DMS79 (cell line): ENCODE measurements at regions not wholly inside any gene's neighbourhood (a gene's known extent, or its start where the extent isn't known, plus 50 kb on each side); places are given as distances from the start of the nearest gene placed in this dataset.

Experiments used
- DNase-seq: peaks from one replicate; lab custom pipeline; 2025; lab: John Stamatoyannopoulos, UW

DNA sequence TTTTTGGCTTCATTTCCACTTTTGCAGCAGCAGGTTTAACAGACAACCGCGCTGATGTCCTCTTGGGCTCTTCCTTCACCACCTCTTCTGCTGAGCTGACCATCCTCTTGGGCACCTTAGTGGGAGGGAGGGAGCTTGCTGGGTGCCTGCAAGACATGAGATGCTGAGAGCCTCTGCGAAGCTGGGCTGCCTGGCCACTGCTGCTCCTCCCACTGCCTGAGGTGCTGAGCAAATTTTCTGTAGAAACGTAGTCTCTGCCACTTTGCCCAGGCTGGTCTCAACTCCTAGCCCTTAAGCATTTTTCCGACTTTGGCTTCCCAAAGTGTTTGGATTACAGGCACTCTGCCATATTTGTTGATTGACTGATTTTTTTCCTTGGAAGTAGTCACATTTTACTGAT, 422.2 kb upstream of the MC4R start:
- no peak for DNase-seq

DNA sequence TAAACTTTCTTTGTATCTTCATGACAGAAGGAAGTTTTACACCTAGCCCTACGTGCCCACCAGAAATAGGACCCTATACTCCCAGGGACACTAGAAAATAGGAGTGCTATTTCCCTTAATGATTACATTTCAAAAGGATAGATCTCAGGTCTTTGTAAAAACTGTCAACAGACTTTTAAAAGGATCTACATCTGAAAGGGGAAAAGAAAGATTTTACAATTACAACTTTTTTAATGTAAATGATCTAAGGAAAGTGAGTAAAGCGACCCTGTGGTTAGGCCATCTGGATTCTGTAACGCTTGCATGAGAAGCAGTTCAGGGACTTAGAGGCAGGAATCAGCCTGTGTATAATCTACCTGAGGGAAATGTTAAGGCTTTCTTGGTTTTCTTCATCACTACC, 431.8 kb upstream of the MC4R start:
- DNase-seq: no peak

DNA sequence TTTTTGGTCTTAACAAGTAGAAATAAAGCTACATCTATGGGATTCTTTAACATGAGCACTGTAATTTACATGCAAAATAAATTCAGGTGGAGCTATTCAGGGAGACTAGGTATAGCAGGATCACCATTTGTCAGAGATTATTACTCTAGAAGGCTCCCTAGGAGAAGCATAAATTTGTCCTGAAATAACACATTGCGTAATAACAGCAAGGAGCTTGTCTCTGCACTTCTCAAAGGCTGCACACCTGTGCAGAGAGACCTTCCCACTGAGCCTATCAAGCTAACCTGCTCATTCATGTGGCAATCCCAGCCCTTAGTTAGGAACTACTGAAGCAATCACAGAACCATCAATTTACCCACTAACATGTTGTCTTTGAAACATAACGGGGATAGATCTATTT, 437.4 kb upstream of the MC4R start:
- no peak for DNase-seq

DNA sequence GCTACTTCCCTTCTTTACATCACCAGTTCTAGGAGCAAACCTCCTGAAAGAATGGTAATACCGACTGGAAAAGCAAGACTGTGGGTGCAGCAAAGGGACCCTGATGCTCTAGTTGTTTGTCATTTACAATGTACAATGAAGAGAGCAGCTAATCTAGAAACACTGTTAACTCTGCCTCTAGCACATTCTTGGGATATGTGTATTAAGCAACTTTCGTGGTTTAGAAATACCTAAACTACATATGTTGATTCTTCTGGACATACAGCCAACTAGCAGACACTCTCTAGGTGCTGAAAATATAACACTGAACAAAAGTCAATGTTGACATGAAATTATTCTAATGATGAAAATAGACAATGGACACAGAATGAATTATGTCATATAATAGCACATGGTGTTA, 440.3 kb upstream of the MC4R start:
- no peak for DNase-seq

DNA sequence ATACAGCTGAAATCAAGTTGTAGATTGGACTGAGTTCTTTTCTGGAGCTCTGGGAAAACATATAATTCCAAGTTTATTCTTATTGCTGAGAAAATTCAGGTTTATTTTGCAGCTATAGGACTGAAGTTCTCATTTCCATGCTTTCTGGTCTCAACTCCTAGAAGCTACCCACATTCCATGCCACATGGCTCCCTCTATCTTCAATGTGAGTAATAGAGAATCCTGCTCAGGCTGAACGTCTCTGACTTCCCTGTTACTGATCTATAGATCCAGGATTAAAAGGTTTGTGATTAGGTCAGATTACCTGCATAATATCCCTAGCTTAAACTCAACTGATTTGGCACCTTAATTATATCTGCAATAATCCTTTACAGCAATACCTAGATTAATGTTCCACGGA, 453.8 kb upstream of the MC4R start:
- no peak for DNase-seq

DNA sequence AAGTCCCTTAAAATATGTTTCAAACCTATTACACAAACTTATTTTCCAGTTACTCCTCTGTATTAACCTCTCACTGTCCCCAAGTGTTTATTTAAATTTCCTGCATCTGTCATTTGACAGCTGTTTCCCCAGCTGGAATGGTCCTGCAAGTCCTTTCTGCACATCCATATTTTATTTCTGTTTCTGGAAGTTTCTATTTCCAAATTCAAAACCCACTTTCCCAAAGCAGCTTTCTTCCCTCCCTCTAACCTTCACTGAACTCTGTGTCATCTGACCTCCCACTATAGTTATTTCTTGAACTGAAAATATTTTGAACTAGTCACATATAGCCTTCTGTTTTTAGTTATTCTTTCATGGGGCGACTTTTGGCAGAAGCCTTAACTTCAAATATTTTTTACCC, 459.4 kb upstream of the MC4R start:
- DNase-seq: no peak

DNA sequence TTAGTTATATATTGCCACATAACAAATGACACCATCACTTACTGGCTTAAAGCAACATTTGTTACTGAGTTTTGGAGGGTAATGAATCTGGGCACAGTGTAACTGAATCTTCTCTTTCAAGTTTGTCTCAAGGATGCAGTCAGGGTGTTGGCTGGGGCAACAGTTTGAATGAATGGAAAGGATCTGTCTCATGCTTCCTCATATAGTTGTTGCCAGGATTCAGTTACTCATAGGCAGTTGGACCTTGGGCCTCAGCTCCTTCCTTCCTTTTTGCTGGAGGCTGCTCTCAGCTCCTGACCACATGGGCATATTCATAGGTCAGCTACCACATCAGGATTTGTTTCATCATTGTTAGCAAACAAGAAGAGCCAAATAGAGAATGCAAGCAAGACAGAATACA, 466.1 kb upstream of the MC4R start:
- no peak for DNase-seq

DNA sequence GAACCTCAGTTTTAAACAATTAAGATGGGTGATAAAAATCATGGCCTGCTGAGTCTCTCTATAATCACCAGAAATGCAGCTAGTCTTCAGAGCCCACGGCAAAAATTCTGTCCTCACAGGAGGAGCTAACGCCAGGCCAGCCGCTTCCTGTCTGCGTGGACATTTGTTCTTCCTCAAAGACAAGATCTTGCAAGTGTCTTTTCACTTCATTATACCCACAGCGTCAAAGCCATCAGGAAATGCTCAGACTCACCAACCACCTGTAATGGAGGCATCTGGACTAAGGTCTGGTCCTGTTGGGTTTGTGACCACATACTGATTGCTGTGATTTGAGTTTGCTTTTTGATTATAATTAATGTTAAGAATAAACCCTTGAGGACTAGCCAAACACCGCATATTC, 473.8 kb upstream of the MC4R start:
- DNase-seq: no peak

DNA sequence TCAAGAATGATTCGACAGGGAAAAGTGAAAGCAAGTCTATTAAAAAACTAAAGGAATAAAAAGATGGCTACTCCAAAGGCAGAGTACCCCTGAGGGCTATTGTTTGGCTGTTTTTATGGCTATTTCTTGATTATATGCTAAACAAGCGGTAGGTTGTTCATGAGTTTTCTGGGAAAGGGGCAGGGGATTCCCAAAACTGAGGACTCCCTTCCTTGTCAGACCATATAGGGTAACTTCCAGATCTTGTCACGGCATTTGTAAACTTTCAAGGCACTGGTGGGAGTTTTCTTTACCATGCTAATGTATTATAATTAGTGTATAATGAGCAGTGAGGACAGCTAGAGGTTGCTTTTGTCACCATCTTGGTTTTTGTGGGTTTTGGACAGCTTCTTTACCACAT, 474.9 kb upstream of the MC4R start:
- no peak for DNase-seq

DNA sequence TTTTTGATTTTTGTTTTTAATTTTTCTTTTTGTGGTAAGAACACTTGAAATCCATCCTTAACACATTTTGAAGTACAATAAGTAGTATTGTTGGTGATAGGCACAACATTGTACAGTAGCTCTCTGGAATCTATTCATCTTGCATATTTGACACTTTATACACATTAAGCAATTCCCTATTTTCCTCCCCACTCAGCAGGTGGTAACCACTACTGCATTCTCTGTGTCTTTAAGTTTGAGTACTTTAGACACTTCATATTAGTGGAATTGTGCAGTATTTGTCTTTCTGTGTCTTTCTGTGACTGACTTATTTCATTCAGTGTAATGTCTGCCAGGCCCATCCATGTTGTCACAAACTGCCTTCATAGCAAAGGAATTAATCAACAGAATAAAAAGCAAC, 471.7 kb upstream of the CDH20 start:
- DNase-seq: no peak

DNA sequence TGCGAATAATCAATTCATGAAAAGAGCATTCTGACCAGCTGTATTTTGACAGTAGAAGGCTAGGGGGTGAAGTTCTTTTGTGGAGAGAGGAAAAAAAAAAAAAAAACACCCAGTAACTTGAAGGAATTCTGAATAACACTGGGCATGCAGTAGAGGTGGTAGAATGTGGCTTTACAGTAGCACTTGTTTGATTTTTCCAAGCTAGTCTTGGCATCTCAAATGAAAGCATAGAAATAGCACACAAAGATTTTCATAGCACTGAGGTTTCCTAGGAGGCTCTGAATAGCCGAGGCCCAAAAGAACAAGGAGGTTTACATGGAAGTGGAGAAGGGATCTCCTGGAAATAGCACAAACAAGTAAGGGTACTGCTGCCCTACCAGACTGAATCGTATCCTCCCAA, 470.2 kb upstream of the CDH20 start:
- DNase-seq: no peak

DNA sequence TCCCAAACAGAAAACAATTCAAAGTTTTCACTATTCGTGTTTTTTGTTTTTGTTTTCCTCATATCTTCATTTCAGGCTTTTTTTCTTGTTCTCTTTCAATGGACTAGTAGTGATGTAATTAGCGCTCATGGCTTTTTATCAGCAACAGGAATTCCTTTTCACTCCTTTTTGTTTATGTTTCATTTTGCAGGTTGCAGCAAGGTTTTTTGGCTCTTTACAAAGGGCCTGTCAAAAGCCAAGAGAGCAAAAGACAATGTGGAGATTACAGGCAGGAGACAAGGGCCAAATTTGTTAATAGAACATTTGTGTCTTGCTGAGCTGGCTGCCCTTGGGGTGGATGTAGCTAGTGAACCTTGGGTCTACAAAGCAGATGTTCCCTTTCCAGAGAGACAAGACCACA, 467.4 kb upstream of the CDH20 start:
- DNase-seq: no peak

DNA sequence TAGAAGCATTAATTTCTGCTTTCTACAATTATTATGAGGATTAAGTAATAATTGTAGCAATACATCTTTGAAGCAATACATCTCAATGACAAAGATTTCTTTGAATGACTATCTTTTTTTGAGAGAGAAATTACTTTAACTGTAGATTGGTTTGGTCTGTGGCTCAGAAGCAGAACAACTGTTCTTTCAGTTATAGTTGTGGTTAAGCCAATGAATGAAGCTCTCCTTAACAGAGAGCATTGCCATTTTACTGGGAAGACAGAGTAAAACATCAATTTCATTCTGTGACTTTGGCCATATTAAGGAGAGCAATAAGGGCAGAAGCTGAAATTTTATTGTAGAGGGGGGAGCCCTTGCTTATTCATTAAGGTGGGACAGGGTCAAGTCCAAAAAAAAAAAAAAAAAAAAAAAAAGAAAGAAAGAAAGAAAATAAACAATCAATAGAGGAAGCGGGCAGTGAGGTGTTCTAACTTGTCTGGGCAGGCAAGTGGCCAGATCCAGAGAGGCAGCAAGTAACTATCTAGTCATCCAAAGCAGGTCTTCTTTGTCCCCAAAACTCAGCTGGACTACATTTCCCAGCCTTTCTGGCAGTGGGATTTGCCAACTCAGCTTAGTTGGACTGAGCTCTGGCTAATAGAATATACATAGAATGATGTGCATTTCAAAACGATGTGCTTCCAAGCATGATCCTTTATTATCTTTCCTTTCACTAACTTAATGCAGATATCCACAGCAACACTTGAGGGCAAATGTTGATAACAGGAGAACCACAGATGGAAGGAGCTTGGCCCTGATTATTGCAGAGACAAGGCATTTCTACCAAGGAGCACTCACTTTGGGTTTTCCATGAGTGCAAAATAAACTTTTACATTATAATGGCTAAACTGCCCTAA, 462.7 kb upstream of the CDH20 start:
- DNase-seq: no peak

DNA sequence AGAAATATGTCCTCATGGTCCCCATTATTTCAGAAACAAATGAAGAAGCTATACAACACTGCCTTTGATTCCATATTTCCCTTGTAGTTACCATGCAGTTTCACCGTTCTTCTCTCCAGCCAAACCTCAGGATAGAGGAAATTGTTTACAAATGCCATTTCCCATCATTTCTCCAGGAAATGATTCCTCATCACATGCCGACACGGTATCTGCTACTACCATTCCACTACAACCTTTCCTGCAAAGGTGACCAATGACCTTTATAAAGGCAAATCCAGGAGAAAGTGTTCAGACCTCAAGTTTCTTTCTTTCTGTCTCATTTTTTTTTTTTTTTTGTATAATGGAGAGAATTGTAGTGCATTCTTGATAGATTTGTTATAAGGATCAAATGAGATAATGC, 460.8 kb upstream of the CDH20 start:
- DNase-seq: no peak

DNA sequence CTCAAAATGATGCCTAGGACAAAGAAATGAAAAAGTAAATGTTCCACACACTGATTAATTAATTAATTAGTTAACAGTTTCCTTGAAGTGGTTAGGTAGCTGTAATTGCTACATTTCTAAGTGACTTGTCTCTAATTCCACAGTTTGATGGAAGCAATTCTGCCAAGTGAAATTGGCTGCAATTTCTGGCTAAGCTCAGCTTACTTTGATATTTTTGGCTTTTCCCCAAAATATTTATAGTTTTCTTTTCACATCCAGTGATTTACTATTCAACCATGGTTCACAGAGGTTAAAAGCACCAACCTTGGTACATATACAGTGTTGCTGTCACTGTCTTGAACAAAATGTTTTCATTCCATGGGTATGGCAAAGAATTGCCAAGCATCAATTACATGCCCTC, 459.5 kb upstream of the CDH20 start:
- DNase-seq: no peak

DNA sequence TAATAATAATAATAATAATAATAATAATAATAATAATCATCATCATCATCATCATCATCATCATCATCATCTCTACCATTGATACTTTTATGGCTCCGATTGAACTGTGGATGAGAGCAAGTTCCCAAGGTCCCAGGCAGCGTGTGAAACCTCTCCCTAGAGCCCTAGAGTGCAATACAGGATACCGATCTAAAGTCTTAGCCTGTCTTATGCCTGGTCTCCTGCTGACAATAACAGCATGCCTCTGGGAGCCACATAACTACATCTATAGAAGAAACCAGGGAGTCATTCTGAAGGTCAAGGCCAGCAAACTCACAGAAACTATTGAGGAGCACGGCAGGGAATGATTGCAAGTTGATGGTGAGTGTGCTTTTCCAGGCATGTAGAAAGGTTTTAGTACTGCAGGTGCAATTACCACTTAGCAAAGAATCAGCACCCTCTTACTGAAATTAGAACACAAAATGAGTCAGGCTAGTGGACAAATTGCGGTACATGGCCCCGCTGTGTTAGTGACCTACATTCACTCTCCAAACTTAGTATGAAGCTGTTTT, 457.2 kb upstream of the CDH20 start:
- no peak for DNase-seq

DNA sequence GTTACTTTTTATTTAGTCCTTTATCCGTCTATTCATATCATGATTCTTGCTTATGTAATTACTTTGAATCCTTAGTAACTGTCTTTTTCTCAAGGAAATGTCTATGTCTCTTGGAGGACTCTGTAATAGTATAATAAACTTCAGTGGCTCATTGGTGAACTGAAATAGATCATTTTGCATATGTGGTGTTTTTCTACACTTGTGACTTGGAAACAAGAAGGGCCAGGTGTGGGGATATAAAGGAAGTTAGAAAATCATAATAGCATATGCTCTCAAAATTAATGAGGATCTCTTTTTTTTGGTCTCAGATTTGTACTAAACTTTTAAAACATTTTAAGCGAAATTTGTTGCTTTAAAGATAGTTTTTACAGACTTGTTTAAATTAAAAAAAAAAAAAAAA, 453.0 kb upstream of the CDH20 start:
- no peak for DNase-seq

DNA sequence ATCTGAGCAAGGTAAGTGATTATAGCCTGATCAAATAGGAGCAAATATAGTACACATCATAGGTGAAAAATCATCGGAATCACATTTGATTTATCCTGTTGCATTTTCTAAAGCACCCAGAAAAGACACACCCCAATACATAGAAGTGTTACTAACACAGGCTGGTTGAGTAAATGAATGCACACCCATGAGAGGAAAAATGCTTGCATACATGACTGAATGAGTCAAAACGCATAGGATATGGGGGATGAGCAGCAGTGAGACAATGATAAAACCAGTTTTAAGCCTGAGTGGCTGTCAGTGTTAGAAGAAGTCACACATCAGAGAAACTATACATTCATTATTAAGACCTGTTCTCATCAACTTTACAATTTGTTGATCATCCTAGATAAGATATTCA, 449.6 kb upstream of the CDH20 start:
- DNase-seq: no peak

DNA sequence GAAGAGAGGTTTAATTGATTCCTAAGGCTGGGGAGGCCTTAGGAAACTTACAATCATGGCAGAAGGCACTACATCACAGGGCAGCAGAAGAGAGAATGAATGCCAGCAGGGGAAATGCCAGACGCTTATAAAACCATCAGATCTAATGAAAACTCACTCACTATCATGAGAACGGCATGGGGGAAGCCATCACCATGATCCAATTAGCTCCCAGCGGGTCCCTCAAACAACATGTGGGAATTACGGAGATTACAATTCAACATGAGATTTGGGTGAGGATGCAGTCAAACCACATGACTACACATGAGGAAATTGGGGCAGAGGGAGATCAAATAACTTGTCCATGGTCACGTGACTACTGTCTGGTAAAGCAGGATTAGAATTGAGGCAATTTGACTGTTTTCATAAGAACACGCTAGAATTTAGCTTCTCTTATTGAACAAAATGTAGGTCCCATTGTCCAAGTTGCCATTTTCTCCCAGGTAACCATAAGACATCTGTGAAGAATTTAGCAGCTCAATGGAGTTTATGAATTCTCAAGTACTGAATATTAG, 445.1 kb upstream of the CDH20 start:
- DNase-seq: no peak

DNA sequence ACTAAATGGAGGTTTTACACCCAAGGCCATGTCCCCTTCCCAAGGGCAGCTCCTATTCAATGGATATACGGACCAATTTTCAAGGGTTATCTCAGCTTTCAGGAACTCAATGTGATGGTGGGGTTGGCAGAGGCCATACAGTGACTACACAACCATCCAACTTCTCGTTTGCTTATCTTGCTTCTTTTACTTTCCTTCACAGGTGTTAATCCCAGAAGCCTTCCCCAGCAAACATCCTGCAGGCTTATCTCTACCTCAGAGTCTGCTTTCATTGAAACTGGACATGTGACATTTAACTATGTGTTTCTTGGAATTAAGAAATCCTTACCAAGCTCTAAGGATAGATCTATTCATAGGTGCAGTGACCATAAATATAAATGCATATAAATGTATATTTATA, 443.8 kb upstream of the CDH20 start:
- DNase-seq: no peak

DNA sequence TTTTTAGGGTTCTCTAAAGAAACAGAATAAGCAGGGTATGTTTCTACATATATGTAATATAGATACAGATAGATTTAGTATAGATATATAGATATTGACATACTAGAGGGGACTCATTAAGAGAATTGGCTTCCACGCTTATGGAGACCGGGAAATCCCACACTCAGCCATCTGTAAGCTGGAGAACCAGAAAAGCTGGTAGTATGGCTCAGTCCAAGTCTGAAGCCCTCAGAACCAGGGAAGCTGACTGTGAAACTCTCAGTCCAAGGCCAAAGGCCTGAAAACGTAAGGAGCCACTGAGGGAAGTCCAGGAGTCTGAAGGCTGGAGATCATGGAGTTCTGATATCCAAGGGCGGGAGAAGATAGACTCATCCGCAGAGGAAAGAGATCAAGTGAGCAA, 441.3 kb upstream of the CDH20 start:
- no peak for DNase-seq

DNA sequence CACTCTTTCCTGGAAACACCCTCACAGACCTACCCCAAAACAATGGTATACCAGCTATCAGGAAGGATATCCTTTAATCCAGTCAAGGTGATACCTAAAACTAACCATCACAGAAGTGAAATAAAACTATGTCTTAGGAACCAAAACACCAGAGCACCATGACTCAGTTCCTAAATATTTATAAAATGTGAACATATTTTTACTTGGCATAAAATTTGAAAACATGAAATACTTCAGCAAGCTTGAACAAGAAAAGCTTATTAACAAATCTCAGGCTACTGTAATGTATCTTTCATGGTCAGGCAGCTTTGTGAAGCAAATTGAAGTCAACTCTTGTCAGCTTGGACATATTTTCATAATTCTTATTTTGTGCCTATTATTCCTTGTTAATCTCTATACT, 440.8 kb upstream of the CDH20 start:
- no peak for DNase-seq

DNA sequence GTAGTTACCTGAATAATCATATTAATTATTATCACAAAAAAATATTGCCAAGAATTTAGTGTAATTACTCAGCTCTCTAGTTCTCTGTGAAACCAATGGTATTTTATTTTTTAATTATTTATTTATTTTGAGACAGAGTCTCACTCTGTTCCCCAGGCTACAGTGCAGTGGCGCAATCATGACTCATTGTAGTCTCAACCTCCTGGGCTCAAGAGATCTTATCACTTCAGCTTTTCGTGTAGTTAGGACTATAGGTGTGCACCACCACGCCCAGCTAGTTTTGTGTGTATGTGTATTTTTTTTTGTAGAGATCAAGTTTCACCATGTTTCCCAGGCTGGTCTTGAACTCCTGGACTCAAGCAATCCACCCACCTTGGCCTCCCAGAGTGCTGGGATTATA, 440.4 kb upstream of the CDH20 start:
- DNase-seq: no peak
